Kasumi-1 (cell line): ENCODE measurements at regions not wholly inside any gene's neighbourhood (a gene's known extent, or its start where the extent isn't known, plus 50 kb on each side); places are given as distances from the start of the nearest gene placed in this dataset.
"Not testable (repeated sequence)": the region's sequence is repeated elsewhere in the genome, so short reads cannot be mapped to it uniquely, and the experiment has no call there.

Experiments used
- DNase-seq, 2 experiments: peaks; one replicate each; lab custom pipeline; 2025; lab: John Stamatoyannopoulos, UW

GRCh38 chr12:46884362-46884761 is 58.6 kb upstream of the SLC38A4 start:
- DNase-seq = no peak

- DNase-seq = no peak
Observed at GRCh38 chr12:46886541-46887041, 60.8 kb upstream of the SLC38A4 start.

GRCh38 chr12:46887870-46888269 is 62.1 kb upstream of the SLC38A4 start:
- DNase-seq = no peak

- DNase-seq = no peak
Observed at GRCh38 chr12:46888568-46888967, 62.8 kb upstream of the SLC38A4 start.

GRCh38 chr12:46891306-46891705 is 65.5 kb upstream of the SLC38A4 start:
- no peak for DNase-seq

GRCh38 chr12:46892034-46892705 is 66.4 kb upstream of the SLC38A4 start:
- no peak for DNase-seq

- DNase-seq = no peak
Observed at GRCh38 chr12:46892887-46893286, 67.1 kb upstream of the SLC38A4 start.

- no peak for DNase-seq
Observed at GRCh38 chr12:46893434-46893833, 67.6 kb upstream of the SLC38A4 start.

- DNase-seq = no peak
Observed at GRCh38 chr12:46895726-46896125, 69.9 kb upstream of the SLC38A4 start.

- DNase-seq = no peak
Observed at GRCh38 chr12:46896680-46897079, 70.9 kb upstream of the SLC38A4 start.

- DNase-seq = no peak
Observed at GRCh38 chr12:46898152-46898931, 72.5 kb upstream of the SLC38A4 start.

- no peak for DNase-seq
Observed at GRCh38 chr12:46898989-46899388, 73.2 kb upstream of the SLC38A4 start.

GRCh38 chr12:46900734-46901463 is 75.1 kb upstream of the SLC38A4 start:
- DNase-seq = no peak

GRCh38 chr12:46901464-46902205 is 75.8 kb upstream of the SLC38A4 start:
- DNase-seq = no peak

GRCh38 chr12:46903058-46903457 is 77.3 kb upstream of the SLC38A4 start:
- DNase-seq = no peak

- DNase-seq = no peak
Observed at GRCh38 chr12:46904406-46905238, 78.8 kb upstream of the SLC38A4 start.

- DNase-seq = not testable (repeated sequence)
Observed at GRCh38 chr12:46905239-46905627, 79.4 kb upstream of the SLC38A4 start.

GRCh38 chr12:46907791-46908190 is 82.0 kb upstream of the SLC38A4 start:
- DNase-seq = no peak

GRCh38 chr12:46908236-46908935 is 82.6 kb upstream of the SLC38A4 start:
- no peak for DNase-seq

- DNase-seq = no peak
Observed at GRCh38 chr12:46908936-46909635, 83.3 kb upstream of the SLC38A4 start.
